ENCODE measurements at regions not wholly inside any gene's neighbourhood (a gene's known extent, or its start where the extent isn't known, plus 50 kb on each side); places are given as distances from the start of the nearest gene placed in this dataset.
"Not testable (repeated sequence)": the region's sequence is repeated elsewhere in the genome, so short reads cannot be mapped to it uniquely, and the experiment has no call there.

DNA sequence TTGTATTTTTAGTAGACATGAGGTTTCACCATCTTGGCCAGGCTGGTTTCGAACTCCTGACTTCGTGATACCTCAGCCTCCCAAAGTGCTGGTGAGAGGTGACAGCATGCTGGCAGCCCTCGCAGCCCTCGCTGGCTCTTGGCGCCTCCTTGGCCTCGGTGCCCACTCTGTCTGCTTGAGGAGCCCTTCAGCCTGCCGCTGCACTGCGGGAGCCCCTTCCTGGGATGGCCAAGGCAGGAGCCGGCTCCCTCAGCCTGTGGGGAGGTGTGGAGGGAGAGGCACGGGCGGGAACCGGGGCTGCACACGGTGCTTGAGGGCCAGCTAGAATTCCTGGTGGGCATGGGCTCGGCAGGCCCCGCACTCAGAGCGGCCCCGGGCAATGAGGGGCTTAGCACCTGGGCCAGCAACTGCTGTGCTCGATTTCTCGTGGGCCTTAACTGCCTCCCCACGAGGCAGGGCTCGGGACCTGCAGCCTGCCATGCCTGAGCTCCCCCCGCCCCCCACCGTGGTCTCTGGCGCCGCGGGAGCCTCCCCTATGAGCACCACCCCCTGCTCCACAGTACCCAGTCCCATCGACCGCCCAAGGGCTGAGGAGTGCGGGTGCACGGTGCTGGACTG is 96.5 kb upstream of the RHOBTB1 start:
- FAIRE-seq = no peak

DNA sequence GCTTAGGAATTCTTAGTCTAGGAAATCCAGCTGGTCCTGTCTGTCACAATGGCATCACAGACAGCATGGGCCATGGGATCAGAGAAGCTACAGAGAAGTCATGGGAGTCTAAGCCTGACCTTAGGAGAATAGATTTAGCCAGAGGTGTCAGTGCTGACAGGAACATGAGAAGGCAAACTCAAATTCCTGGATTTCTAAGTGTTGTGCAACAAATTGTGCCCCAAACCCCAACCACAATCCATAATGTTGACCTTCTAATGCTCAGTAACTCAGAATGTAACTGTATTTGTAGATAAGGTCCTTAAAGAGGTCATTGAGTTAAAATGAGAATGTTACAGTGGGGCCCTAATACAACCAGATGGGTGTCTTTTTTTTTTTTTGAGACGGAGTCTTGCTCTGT is 95.9 kb upstream of the RHOBTB1 start:
- FAIRE-seq = no peak

DNA sequence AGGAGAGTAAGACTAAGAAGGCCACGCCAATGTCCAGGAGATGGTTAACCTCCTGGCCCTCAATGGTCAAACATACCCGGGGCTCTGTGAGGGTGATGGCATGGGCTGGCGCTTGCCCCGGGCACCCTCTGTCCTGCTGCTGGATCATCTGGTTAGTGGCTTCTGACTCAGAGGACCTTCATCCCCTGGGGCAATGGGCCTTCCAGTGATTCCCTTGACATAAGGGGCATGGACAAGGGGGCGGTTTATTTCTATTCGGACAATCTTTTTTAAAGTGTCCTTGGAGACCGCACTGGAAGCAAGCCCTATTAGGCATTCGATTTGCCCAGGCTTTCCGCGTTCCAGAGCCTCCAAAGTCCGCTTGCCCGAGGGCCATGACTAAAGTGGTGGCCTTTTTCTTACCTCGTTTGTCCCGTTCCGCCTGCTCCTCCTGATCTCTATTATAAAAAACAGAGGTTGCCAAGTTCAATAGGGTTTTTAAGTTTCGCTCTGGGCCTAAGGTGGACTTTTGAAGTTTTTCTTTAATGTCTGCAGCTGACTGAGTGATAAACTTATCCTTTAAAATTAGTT is 93.4 kb upstream of the RHOBTB1 start:
- not testable (repeated sequence) for FAIRE-seq

DNA sequence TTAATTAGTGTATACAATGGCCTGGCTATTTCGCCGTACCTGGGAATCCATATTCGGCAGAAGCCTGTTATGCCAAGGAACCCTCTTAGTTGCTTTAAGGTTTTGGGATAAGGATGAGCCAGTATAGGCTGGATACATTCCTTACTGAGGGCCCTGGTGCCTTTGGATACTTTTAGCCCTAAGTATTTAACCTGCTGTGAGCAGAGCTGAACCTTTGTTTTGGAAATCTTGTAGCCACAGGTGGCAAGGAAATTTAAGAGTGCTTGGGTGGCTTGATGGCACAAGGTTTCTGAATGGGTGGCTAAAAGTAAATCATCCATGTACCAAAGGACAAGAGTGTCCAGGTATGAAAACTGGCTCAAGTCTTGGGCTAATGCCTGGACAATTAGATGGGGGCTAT is 92.2 kb upstream of the RHOBTB1 start:
- FAIRE-seq = not testable (repeated sequence)

DNA sequence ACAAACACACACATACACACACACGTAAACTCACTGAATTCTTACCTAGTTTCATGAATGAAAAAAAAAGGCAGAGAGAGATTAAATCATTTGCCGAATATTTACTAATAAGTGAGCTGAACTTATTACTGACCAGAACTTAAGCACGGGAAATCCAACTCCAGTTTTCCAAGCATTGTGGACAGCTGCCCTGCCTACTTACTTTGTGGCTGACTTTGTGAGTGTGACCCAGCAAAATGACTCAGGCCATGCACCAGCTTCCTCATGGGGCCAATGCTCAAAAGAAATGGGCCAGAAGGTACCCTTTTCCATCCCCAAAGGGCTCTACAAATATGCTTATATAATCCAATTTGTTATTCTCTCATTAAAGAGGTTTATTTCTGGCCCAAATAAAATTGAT is 87.4 kb upstream of the RHOBTB1 start:
- no peak for FAIRE-seq

DNA sequence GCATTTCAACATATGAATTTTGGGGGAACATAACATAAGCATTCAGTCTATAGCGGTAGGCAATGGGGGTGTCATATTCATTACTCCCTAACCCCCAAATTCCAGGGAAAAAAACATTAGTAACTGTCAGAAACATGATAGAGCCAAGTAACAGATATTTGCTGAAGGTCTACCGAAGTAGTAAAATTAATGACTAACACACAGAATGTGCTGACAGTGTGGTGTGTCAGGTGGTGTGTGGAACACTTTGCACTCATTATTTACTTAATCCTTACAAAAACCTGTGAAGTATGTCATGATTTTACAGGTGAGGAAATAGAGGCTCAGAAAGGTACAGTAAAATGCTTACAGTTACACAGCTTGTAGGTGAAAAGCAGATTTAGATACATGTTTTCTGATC is 85.4 kb upstream of the RHOBTB1 start:
- no peak for FAIRE-seq

DNA sequence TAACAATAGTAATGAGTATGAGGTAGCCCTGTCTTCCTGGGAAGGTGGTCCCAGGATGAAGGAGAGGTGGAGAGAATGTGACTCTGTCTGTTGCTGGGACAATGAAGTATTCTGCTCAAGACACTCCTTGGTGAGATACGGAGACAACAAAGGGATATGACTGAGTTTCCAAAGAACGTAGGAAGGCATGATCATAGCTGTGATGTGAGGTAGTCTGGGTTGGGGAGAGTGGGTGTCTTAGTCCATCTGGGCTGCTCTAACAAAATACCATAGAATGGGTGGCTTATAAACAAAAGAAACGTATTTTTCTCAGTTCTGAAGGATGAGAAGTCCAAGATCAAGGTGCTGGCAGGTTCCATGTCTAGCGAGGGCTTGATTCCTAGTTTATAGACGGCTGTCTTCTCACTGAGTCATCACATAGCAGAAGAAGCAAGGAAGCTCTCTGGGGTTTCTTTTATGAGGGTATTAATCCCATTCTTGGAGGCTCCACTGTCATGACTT is 84.9 kb upstream of the RHOBTB1 start:
- no peak for FAIRE-seq

DNA sequence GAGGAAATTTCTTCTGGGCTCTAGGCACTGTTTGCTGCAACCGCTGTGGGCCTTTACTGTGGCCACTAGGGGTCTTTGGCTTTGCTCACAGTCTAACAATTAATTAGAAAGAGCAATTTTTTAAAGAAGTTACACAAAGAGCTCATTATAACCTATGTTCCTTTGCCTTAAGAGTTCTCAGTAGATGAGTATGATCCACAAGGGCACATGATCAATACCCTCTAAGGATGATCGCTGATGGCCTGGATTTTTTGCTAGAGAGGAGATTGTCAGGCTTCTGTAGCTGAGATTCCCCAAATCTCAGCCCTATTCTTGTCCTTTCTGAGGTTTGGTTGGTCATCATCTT is 80.8 kb upstream of the RHOBTB1 start:
- no peak for FAIRE-seq

DNA sequence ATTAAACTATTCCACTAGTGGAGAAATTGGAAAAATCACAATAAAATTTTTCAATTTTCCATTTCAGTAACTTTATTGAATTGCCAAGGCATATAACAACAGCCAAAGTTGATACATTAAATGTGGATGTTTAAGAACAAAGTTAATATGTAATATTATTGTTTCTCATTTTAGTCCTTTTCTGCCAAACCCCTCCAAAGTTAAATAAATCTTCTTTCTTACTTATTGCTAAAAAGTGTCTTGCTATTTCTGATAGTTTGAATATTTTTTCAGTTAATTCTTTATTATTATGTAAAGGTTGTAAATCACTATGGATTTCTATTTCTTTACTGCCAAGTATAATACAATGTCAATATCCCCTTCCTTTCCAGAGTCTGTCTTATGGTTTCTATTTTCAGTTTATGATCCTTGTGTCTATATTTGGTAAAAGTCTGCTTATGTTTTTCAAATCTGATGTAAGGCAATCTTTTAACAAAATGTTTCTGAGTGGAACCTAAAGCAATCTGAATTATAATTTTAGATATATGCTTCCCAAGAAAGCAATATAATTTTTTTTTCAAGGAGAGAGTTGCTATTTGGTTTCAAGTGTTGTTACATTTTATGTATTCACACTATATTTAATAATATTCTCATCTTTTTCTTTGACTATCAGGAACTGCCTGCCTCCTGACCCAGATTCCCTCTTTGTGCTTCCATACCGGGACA is 80.3 kb upstream of the RHOBTB1 start:
- FAIRE-seq = no peak

DNA sequence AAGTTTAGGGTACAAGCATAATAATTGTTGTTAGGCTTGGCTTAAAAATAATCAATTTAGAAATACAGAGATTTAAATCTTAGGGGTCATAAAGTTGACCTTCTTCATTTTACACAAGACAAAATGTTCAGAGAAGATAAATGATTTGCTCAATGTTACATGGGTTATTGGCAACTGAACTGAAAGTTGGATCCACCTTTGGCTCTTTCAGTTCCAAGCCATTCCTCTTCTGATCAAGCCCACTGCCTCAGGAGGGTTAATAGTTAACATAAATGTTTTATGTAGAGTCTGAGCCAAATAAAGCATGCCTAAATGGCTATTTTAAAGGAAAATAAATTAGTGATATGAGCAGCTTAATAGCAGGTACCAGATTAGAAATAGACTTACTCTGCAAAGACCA is 79.1 kb upstream of the RHOBTB1 start:
- no peak for FAIRE-seq

DNA sequence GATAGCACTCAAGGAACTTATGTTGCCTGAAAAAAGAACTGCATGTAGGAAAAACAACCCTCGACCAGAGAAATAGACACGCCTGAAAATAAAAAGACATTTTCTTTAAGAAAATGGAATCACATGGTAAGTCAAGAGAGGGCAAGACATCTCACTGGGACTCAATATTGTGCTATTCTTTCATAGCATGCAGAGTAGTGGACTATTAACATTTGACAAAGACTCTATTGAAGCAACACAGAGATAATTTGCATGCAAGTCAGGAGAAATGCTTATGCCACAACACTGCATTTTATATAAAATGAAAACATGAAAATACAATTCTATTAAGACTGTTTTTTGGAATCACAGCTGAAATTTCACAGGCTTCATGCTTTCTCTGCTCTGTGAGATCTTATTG is 77.9 kb upstream of the RHOBTB1 start:
- no peak for FAIRE-seq

DNA sequence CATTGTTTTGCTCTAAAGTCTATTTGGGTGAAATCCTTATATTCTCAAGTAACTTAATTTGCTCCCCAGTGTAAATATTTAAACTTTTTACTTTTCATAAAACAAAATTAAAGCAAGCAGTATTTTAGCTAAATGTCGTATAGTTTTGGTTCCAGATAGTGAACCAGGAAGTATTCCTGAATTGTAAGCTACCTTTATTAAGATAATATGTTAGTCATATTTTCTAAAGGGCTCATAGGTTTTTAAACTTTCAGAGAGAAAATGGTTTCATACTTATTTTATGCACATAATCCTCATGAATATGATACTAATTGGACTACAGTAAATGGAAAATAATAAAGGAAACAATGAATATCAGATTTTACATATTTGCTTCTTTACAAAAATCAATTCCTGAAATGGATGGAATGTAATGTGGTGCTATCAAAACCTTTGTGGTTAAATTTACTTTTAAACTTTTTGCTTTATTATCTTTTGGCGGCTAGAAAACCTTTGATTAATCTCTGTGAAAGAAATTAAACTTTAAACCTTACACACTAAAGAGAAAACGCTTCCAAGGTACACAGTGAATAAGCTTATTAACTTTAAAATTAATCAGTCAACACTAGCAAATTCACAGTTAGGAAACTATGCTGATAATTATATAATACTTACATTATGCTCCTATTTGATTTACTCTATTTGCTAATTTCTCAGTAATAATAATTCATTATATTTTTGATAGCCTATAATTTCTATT is 76.6 kb upstream of the RHOBTB1 start:
- no peak for FAIRE-seq

DNA sequence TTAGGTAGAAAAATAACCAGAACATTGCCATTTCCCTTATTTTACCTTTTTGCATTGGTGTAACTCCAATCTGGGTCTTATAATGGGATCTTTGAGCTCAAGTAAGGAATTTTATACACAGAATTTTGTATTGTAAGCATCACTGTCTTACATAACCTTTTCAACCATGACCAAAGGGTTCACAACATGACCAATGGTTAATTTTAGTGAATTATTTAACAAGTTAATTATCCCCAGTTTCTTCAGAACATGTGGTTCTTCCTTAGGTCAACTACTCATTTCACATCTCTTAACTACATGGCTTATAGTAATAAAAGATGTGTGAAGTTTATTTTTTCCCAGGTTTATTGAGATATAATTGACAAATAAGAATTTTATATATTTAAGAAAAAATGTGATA is 74.2 kb upstream of the RHOBTB1 start:
- FAIRE-seq = no peak

DNA sequence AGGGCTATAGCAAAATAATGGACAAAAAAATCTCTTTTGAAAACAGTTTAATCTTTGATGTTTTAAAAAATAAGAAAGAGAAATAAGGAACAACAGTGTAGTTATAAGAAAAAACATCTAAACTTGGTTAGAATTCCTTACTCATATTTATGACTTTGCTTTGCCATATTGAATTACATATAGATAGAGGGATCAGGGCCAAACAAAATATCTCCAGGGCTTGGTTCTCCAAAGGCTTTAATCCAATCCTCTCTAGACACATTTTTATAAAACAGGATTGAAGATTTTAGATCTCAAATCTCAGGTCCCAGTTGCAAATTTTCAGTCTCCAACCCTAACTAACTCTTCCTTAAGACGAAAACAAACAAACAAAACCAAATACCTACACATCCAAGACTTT is 72.6 kb upstream of the RHOBTB1 start:
- no peak for FAIRE-seq

DNA sequence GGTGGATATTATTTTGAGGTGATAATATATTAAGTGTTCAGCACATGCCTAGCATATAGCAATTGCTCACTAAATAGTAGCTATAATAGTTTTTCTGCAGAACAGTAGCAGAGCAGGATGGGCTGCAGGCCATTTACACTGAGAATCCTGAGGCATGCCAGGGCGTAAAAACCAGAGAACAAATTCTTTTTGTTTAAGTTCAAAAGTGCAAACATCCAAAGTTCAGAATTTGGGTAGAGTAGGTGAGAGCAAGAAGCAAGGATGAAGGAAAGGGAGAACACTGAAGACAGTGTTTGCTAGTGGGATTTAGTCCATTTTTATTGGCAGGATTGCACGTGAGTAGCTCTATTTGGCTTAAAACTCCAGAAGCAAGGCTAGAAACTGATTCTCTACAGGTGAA is 72.0 kb upstream of the RHOBTB1 start:
- FAIRE-seq = no peak

DNA sequence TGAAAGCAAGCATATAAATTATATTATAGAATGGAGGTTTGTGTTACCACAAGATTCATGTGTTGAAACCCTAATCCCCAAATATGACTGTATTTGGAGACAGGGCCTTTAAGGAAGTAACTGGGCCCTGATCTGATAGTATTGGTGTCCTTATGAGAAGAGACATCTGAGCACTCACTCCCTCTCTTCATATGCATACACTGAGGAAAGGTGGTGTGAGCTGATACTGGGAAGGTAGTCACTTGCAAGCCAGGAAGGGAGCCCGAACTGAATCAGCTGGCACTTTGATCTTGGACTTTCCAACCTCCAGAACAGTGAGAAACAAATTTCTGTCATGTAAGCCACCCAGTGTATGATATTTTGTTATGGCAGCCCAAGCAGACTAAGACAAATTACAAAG is 66.9 kb upstream of the RHOBTB1 start:
- FAIRE-seq = no peak

DNA sequence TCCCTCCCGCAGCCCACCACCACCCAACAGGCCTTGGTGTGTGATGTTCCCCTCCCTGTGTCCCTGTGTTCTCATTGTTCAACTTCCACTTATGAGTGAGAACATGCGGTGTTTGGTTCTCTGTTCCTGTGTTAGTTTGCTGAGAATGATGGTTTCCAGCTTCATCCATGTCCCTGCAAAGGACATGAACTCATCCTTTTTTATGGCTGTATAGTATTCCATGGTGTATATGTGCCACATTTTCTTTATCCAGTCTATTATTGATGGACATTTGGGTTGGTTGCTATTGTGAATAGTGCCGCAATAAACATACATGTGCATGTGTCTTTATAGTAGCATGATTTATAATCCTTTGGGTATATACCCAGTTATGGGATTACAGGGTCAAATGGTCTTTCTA is 59.1 kb upstream of the RHOBTB1 start:
- not testable (repeated sequence) for FAIRE-seq

DNA sequence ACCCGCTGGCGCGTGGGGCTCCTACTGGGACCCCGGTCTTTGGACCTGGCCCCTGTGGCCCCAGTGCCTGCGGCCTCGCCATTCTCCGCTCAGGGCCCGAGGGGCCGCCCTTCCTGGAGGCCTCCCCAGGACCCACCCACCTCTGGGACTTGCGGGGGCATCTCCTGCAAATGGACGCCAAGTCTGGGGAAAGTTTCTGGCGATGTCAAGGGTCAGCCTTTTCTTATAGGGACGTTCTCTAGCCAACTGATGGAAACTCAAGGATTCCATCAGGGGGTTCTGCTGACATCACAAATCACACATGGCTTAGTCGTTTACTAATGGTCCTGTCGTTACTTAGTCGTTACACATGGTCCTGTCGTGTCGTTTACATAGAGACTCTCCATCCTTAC is 57.7 kb upstream of the RHOBTB1 start:
- no peak for FAIRE-seq

DNA sequence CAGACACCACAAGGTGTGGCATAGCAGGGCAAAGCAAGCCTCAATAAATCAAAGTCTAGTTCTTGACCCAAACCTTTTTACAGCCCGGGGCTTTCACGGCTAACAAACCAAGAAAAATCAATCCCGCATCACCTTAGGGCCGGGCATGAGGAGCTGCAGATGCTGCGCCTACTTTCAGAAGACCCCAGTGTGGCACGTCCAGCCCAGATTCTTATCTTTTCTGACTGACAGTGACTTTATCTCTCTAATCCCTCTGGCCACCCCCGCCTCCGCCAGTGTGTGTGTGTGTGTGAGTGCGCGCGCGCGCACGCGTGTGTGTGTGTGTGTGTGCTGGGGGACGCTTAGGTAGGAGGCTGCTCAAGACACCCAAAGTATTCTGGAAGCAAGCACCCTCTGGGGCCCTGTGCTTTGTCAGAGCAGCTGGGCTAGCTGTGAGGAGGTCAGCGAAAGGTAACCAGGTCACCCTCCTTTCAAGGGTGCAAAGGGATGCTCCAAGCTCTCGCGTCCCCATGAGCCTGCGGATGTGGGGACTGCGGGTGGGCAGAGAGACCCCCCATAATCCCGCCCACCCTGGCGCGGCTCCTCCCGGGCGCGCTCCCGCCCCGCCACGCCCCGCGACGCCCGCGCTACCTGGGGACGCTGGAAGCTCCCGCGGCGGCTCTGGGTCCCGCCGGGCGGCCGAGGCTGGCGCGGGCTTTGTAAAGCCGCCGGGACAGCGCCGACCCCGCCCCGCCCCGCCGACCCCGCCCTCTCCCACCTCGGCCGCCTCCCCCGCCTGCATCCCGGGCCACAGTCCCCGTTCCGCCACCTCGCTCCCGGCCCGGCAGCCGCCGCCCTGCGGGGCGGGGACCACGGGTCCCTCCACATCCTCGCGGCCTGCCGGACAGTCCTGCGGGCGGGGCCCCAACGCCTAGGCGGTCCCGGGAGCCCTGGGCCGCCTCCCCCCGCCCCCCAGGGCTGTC is 57.1 kb upstream of the RHOBTB1 start:
- no peak for FAIRE-seq

DNA sequence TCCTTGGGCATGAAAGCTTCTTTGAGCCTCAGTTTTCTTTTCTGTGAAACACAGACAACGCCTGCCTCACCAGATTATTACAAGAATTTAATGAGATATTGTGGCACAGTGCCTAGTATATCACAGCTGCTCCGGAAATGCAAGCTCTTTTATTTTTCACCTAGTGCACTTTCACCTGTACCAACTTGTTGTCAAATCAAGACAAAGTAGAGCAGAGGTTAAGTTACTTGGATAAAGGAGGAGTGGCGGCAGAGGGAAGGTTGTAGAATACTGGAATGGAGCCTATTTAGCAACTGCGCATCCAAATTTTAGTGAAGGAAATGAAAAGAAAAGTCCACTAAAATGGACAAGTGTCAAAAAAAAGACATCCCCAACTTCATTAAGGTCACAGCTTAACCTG is 54.9 kb upstream of the RHOBTB1 start:
- FAIRE-seq = no peak

DNA sequence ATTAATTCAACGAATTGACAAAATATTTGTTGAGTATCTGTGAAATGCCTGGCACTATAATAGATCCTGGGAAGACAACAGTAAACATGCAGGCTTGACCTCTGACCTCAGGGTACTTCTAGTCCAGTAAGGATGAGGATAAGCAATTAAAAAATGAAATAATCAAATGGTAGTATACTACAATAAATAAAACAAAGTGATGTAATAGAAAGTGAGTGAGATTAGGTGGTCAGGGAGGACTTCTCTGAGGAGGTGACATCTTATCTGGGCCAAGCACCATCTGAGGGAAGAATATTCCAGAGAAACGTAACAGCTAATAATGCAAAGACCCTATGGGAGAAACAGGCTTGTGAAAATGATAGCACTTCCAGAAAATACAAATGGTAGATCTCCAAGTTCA is 50.1 kb upstream of the RHOBTB1 start:
- FAIRE-seq = no peak

All from TTC549 (cell line).